ENCODE measurements at regions not wholly inside any gene's neighbourhood (a gene's known extent, or its start where the extent isn't known, plus 50 kb on each side); places are given as distances from the start of the nearest gene placed in this dataset.
"Not testable (repeated sequence)": the region's sequence is repeated elsewhere in the genome, so short reads cannot be mapped to it uniquely, and the experiment has no call there.

DNA sequence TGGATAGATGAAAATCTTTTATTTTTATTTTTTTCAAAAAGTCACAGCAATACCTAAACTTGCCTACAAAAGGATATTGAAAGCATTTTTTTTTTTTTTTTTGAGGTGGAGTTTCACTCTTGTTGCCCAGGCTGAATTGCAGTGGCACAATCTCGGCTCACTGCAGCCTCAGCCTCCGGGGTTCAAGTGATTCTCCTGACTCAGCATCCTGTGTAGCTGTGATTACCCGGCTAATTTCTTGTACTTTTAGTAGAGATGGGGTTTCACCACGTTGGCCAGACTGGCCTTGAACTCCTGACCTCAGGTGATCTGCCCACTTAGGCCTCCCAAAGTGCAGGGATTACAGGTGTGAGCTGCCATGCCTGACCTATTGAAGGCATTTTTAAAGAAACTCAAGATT, 69.1 kb upstream of the DGKB start:
- not testable (repeated sequence) for TF ChIP-seq EZH2 (IDR thresholded peaks at IDR 0.05; ENCODE audit: borderline replicate concordance, low read depth, low read length, severe bottlenecking); POLR2AphosphoS5 (IDR thresholded peaks at IDR 0.05; ENCODE audit: insufficient read depth, low read depth, low read length); POLR2A (IDR thresholded peaks at IDR 0.05; ENCODE audit: low read depth, low read length); MAX (IDR thresholded peaks at IDR 0.05; ENCODE audit: insufficient read depth, insufficient read length); GATA2 (IDR thresholded peaks at IDR 0.05; ENCODE audit: insufficient read depth, insufficient read length, low read depth, low read length); MYC (IDR thresholded peaks at IDR 0.05; ENCODE audit: low read depth, low read length); FOS (IDR thresholded peaks at IDR 0.05; ENCODE audit: borderline replicate concordance, insufficient read depth, low read length); JUN (IDR thresholded peaks at IDR 0.05; ENCODE audit: borderline replicate concordance, insufficient read depth, insufficient read length, low read depth)
- TF ChIP-seq, protein P1, sequence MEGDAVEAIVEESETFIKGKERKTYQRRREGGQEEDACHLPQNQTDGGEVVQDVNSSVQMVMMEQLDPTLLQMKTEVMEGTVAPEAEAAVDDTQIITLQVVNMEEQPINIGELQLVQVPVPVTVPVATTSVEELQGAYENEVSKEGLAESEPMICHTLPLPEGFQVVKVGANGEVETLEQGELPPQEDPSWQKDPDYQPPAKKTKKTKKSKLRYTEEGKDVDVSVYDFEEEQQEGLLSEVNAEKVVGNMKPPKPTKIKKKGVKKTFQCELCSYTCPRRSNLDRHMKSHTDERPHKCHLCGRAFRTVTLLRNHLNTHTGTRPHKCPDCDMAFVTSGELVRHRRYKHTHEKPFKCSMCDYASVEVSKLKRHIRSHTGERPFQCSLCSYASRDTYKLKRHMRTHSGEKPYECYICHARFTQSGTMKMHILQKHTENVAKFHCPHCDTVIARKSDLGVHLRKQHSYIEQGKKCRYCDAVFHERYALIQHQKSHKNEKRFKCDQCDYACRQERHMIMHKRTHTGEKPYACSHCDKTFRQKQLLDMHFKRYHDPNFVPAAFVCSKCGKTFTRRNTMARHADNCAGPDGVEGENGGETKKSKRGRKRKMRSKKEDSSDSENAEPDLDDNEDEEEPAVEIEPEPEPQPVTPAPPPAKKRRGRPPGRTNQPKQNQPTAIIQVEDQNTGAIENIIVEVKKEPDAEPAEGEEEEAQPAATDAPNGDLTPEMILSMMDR (IDR thresholded peaks at IDR 0.05; ENCODE audit: extremely low read depth in 1 of 2, insufficient read depth in 1 of 2, low read depth in 1 of 2, low read length in 2 of 2), result not testable (repeated sequence)
